ENCODE measurements at regions not wholly inside any gene's neighbourhood (a gene's known extent, or its start where the extent isn't known, plus 50 kb on each side); places are given as distances from the start of the nearest gene placed in this dataset.

DNA sequence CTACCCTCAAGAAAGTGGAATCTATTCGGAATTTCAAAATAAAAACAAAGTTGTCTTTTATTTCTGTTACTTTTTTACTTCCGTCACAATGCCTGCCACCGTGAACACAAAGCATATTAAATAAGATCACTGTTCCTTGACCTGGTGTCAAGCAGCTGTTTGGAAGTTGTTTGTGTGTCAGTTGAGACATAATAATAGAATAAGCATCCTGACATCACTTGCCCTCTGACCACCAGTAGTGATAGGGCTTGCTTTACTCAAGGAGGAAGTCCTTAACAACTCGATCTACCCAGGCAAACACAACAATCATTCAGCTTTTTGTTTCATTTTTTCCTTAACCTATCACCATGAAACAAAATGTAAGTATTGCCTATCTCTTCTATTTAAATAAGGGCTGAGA, 454.4 kb upstream of the RASGRP1 start:
- H3K9me3 ChIP-seq (ENCODE audit: low read length), result no peaks in the 10 kb centered on the region
- Mint-ChIP-seq H3K27ac (no peak overlapping the region), H3K36me3 (no peaks in the 10 kb centered on the region), H3K27me3 (peaks cover 4 to 6% of the 10 kb centered on the region in 2 donors), H3K9me3 (peaks cover 0 to 2% (median 0%) of the 10 kb centered on the region in 5 donors), H3K4me1 (no peaks in the 10 kb centered on the region), H3K4me3 (no peak overlapping the region)
- H3K27ac ChIP-seq (ENCODE audit: low read depth, low read length), result no peak overlapping the region
- no peak for DNase-seq
- CTCF ChIA-PET, result no interaction called here
- no peak overlapping the region for H3K4me3 ChIP-seq (ENCODE audit: low read length)
- no peaks in the 10 kb centered on the region for H3K36me3 ChIP-seq (ENCODE audit: insufficient read depth, low read length)
- H3K27me3 ChIP-seq (ENCODE audit: insufficient read depth, low read length, poor library complexity, severe bottlenecking), result peaks cover 4% of the 10 kb centered on the region
- POLR2A ChIA-PET, result no interaction called here
- no peaks in the 10 kb centered on the region for H3K4me1 ChIP-seq (ENCODE audit: insufficient read depth, low read length)

DNA sequence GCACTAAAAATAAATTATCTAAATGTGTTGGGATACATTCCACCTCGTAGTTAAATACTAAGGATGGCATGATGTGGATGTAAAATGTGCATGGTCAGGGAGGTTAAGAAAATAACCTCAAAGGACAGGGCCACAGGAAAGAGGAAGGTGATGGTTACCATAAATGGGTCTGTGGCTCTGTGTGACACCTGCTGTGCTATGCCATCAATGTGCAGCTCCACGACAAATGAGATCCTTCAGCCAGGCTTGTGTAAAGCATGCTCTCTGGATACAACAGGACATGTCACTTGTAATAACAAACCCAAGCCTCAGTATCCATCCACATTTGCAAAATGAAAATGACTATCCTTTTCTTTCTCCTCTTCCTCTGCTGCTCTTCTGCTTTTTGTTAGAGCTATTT, 456.7 kb upstream of the RASGRP1 start:
- no peaks in the 10 kb centered on the region for H3K4me1 ChIP-seq (ENCODE audit: insufficient read depth, low read length)
- peaks cover 4 to 6% of the 10 kb centered on the region in 2 donors for H3K27me3 Mint-ChIP-seq
- POLR2A ChIA-PET, result no interaction called here
- no peak overlapping the region for H3K4me3 Mint-ChIP-seq
- CTCF ChIA-PET, result no interaction called here
- peaks cover 4% of the 10 kb centered on the region for H3K27me3 ChIP-seq (ENCODE audit: insufficient read depth, low read length, poor library complexity, severe bottlenecking)
- no peak overlapping the region for H3K27ac ChIP-seq (ENCODE audit: low read depth, low read length)
- H3K4me1 Mint-ChIP-seq, result no peaks in the 10 kb centered on the region
- no peak overlapping the region for H3K27ac Mint-ChIP-seq
- no peak for DNase-seq
- H3K4me3 ChIP-seq (ENCODE audit: low read length), result no peak overlapping the region
- no peaks in the 10 kb centered on the region for H3K9me3 Mint-ChIP-seq
- no peaks in the 10 kb centered on the region for H3K36me3 Mint-ChIP-seq
- no peaks in the 10 kb centered on the region for H3K36me3 ChIP-seq (ENCODE audit: insufficient read depth, low read length)
- no peaks in the 10 kb centered on the region for H3K9me3 ChIP-seq (ENCODE audit: low read length)

DNA sequence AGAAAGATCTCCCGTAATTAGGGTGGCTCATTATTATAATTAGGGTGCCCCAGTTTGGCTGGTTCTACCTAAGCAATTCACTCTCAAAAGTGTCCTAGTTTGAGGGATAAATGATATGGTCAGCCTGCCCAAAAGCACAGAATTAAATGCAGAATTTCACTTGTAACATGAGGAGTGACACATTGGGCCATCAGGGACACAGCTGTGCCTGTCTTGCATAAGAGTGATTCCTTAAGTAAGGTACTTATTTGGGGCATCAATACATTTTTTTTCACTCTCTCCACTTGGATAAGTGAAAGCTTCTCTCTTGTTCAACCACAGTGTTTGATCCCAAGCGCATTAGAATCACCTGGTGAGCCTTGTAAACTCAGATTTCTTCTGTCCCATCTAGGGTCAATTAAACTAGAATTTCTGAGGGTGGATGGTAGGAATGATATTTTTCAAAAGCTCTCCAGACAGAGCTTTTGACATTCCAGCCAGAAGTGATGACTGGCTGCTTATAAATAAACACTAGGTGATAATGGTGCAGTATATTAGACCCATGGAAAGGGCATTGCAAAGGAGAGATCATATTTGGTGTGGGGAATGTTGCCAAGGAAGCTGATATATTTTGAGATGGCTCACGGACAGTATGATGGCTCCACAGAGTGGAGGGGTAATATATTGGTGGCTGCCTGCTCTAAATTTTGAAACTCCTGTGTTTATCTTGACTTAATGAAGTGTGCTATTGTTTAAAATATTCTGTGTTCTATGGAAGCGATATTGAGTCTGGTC, 458.1 kb upstream of the RASGRP1 start:
- Mint-ChIP-seq H3K9me3 (no peaks in the 10 kb centered on the region), H3K4me1 (no peaks in the 10 kb centered on the region), H3K36me3 (no peaks in the 10 kb centered on the region), H3K27ac (no peak overlapping the region), H3K27me3 (peaks cover 3 to 6% of the 10 kb centered on the region in 2 donors), H3K4me3 (no peak overlapping the region)
- no peaks in the 10 kb centered on the region for H3K4me1 ChIP-seq (ENCODE audit: insufficient read depth, low read length)
- no peak overlapping the region for H3K4me3 ChIP-seq (ENCODE audit: low read length)
- no peak for DNase-seq
- no peaks in the 10 kb centered on the region for H3K36me3 ChIP-seq (ENCODE audit: insufficient read depth, low read length)
- ChIA-PET POLR2A (no interaction called here), CTCF (no interaction called here)
- peaks cover 4% of the 10 kb centered on the region for H3K27me3 ChIP-seq (ENCODE audit: insufficient read depth, low read length, poor library complexity, severe bottlenecking)
- no peaks in the 10 kb centered on the region for H3K9me3 ChIP-seq (ENCODE audit: low read length)
- no peak overlapping the region for H3K27ac ChIP-seq (ENCODE audit: low read depth, low read length)

DNA sequence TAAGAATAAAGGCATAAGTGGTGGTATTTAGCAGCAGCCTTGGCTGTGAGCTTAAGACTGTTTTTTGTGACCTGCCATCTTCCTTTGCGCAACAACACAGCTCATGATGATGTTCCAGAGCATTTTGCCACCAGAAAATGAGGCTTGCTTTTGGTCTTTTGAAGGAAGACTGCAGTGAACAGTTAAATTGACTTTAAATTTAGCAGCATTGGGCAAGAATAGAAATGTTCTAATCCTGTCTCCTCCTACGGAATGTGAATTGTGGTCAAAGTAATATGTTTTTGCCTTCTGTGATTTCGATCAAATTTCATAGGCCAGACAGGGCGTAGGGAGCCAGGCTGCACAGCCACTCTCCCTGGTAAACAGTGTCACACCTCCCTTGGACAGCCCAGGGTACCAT, 460.7 kb upstream of the RASGRP1 start:
- Mint-ChIP-seq H3K4me1 (no peaks in the 10 kb centered on the region), H3K4me3 (no peak overlapping the region)
- no peak overlapping the region for H3K4me3 ChIP-seq (ENCODE audit: low read length)

DNA sequence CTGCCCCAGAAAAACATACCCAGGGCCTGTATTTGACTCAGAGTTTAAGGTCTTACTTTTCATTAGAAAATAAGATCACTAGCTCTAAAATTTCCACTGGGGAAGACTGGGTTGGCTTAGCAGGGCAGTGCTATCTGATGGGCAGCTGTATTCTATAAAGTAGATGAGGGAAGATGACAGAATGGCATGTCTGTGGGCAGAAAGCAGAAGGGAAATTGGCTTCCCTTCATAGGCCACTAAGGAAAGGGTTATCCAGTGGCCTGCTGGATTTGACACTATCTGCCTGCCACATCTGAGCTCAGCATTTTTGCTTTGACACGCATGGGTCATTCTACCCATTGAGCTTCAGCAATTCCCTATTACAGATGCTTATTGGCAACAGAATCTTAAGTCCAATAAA, 461.3 kb upstream of the RASGRP1 start:
- CTCF ChIA-PET, result interaction anchor here (0.6 kb wide), 1 partner anchor 436 kb away, joined by 3 read pairs; no protein-coding TSS in a partner anchor
- Mint-ChIP-seq H3K36me3 (no peaks in the 10 kb centered on the region), H3K9me3 (no peaks in the 10 kb centered on the region), H3K4me1 (no peaks in the 10 kb centered on the region), H3K27ac (no peak overlapping the region), H3K27me3 (peaks cover 0 to 7% of the 10 kb centered on the region in 2 donors), H3K4me3 (no peak overlapping the region)
- Histone ChIP-seq H3K9me3 (ENCODE audit: low read length) (no peaks in the 10 kb centered on the region), H3K4me3 (ENCODE audit: low read length) (no peak overlapping the region), H3K4me1 (ENCODE audit: insufficient read depth, low read length) (no peaks in the 10 kb centered on the region), H3K36me3 (ENCODE audit: insufficient read depth, low read length) (no peaks in the 10 kb centered on the region), H3K27ac (ENCODE audit: low read depth, low read length) (no peak overlapping the region), H3K27me3 (ENCODE audit: insufficient read depth, low read length, poor library complexity, severe bottlenecking) (no peaks in the 10 kb centered on the region)
- POLR2A ChIA-PET, result no interaction called here
- no peak for DNase-seq

More for the DNA sequence above, 460.7 kb upstream of the RASGRP1 start:
- ChIA-PET CTCF (no interaction called here), POLR2A (no interaction called here)
- Histone ChIP-seq H3K27me3 (ENCODE audit: insufficient read depth, low read length, poor library complexity, severe bottlenecking) (no peaks in the 10 kb centered on the region), H3K4me1 (ENCODE audit: insufficient read depth, low read length) (no peaks in the 10 kb centered on the region), H3K9me3 (ENCODE audit: low read length) (no peaks in the 10 kb centered on the region), H3K27ac (ENCODE audit: low read depth, low read length) (no peak overlapping the region), H3K36me3 (ENCODE audit: insufficient read depth, low read length) (no peaks in the 10 kb centered on the region)
- H3K27ac Mint-ChIP-seq, result no peak overlapping the region
- peaks cover 0 to 7% of the 10 kb centered on the region in 2 donors for H3K27me3 Mint-ChIP-seq
- no peaks in the 10 kb centered on the region for H3K9me3 Mint-ChIP-seq
- H3K36me3 Mint-ChIP-seq, result no peaks in the 10 kb centered on the region
- DNase-seq, result no peak

DNA sequence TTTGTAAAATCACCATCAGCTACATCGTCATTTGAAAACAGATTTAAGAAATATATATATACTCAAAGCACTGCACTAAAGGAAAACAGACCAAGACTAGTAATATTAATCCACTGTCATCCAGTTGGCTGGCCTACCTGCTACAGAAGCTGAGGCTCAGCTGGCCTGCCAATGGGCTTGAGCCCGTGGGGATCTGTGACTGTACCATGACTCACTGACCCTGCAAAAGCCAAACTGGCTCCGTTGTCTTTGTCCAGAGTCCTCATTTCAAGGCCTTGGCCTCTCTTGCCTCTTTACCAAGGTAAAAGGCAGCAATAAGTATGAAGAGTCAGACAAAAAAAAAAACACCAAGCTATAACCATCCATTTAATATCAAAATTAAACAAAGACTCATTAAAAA, 463.5 kb upstream of the RASGRP1 start:
- no peaks in the 10 kb centered on the region for H3K27me3 ChIP-seq (ENCODE audit: insufficient read depth, low read length, poor library complexity, severe bottlenecking)
- CTCF ChIA-PET, result no interaction called here

DNA sequence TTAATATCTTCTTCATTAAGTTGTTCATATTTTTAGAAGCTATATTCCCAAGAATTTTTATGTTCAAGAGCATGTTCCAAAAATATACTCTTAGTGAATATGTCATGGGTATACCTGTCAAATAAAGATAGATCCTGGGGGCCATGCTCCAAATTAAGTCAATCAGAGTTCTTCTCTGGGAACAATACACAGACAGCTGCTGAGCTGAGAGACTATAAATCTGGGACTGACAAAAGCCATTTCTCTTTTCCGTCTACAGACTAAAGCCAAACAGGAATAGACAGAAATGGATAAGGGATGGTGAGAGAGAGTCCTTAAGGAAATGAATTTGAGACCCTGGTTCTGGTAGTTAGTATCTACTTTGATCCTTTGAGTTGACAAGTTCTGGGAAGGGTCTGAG, 465.1 kb upstream of the RASGRP1 start:
- no peaks in the 10 kb centered on the region for H3K4me1 Mint-ChIP-seq
- no peaks in the 10 kb centered on the region for H3K36me3 Mint-ChIP-seq
- H3K27ac Mint-ChIP-seq, result no peak overlapping the region
- Histone ChIP-seq H3K36me3 (ENCODE audit: insufficient read depth, low read length) (no peaks in the 10 kb centered on the region), H3K4me1 (ENCODE audit: insufficient read depth, low read length) (no peaks in the 10 kb centered on the region), H3K9me3 (ENCODE audit: low read length) (no peaks in the 10 kb centered on the region), H3K27ac (ENCODE audit: low read depth, low read length) (no peak overlapping the region), H3K4me3 (ENCODE audit: low read length) (no peak overlapping the region), H3K27me3 (ENCODE audit: insufficient read depth, low read length, poor library complexity, severe bottlenecking) (no peaks in the 10 kb centered on the region)
- no peak overlapping the region for H3K4me3 Mint-ChIP-seq
- CTCF ChIA-PET, result no interaction called here
- no peak for DNase-seq
- no peaks in the 10 kb centered on the region for H3K9me3 Mint-ChIP-seq
- H3K27me3 Mint-ChIP-seq, result peaks cover 4% of the 10 kb centered on the region in 2 donors
- POLR2A ChIA-PET, result no interaction called here

More for the DNA sequence above, 463.5 kb upstream of the RASGRP1 start:
- no peaks in the 10 kb centered on the region for H3K4me1 ChIP-seq (ENCODE audit: insufficient read depth, low read length)
- no peaks in the 10 kb centered on the region for H3K4me1 Mint-ChIP-seq
- H3K27me3 Mint-ChIP-seq, result peaks cover 4% of the 10 kb centered on the region in 2 donors
- H3K4me3 ChIP-seq (ENCODE audit: low read length), result no peak overlapping the region
- no peak overlapping the region for H3K27ac ChIP-seq (ENCODE audit: low read depth, low read length)
- H3K36me3 Mint-ChIP-seq, result no peaks in the 10 kb centered on the region
- POLR2A ChIA-PET, result no interaction called here
- no peaks in the 10 kb centered on the region for H3K36me3 ChIP-seq (ENCODE audit: insufficient read depth, low read length)
- no peak overlapping the region for H3K27ac Mint-ChIP-seq
- H3K9me3 Mint-ChIP-seq, result no peaks in the 10 kb centered on the region
- no peaks in the 10 kb centered on the region for H3K9me3 ChIP-seq (ENCODE audit: low read length)
- no peak for DNase-seq
- H3K4me3 Mint-ChIP-seq, result no peak overlapping the region

DNA sequence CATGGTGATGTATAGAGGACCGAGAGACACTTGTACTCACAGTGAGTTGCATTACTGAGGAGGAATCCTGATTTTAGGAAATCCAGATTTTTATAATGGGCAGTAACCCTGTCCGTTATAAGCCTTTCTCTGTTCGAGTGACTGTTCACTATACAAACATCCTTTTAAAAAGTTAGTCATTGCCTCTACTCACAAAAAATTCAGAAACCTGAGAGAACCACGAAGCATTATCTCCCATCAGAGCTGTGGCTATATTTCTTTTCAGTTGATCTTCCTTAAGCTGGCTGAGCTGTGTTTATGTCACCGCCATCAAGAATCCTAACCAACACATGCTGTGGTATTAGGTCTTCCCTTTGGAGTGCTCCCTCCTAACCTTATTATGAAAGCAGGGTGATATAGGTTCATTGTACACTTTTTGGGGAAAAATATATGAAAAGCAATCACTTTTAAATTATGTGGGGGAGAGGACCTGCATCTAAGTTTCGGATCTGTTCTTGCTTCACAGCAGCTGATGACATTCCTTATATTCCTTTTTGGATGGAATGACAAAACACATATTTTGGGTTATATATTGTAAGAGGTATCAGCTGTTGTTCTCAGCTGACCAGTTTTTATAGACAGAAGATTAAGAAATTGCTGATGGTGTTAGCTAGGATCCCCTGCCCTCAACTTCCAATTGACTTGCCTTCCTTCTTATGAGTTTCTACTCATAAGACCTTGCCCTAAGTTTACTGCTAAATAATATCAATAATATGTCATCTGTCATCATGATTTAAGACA, 465.9 kb upstream of the RASGRP1 start:
- ChIA-PET POLR2A (no interaction called here), CTCF (no interaction called here)
- H3K9me3 Mint-ChIP-seq, result no peaks in the 10 kb centered on the region
- Histone ChIP-seq H3K4me3 (ENCODE audit: low read length) (no peak overlapping the region), H3K9me3 (ENCODE audit: low read length) (no peaks in the 10 kb centered on the region), H3K27me3 (ENCODE audit: insufficient read depth, low read length, poor library complexity, severe bottlenecking) (no peaks in the 10 kb centered on the region), H3K36me3 (ENCODE audit: insufficient read depth, low read length) (no peaks in the 10 kb centered on the region), H3K4me1 (ENCODE audit: insufficient read depth, low read length) (no peaks in the 10 kb centered on the region), H3K27ac (ENCODE audit: low read depth, low read length) (no peak overlapping the region)
- peaks cover 4 to 6% of the 10 kb centered on the region in 2 donors for H3K27me3 Mint-ChIP-seq
- H3K36me3 Mint-ChIP-seq, result no peaks in the 10 kb centered on the region
- no peaks in the 10 kb centered on the region for H3K4me1 Mint-ChIP-seq
- DNase-seq, result no peak
- H3K4me3 Mint-ChIP-seq, result no peak overlapping the region
- H3K27ac Mint-ChIP-seq, result no peak overlapping the region
